ENCODE measurements at regions not wholly inside any gene's neighbourhood (a gene's known extent, or its start where the extent isn't known, plus 50 kb on each side); places are given as distances from the start of the nearest gene placed in this dataset.

GRCh38 chr20:56693217-56693616 is 64.1 kb downstream of the TFAP2C start:
- Histone ChIP-seq H3K4me3 (no peak overlapping the region), H3K9me3 (peaks cover 0 to 8% (median 0%) of the 10 kb centered on the region in 11 donors), H3K27ac (no peak overlapping the region), H3K27me3 (peaks cover 0 to 38% (median 28%) of the 10 kb centered on the region in 7 donors), H3K4me1 (no peaks in the 10 kb centered on the region), H3K36me3 (no peaks in the 10 kb centered on the region)
- TF ChIP-seq CTCF (IDR thresholded peaks at IDR 0.05), result no peak
- DNase-seq (no peak), ATAC-seq (no peak)
- intact Hi-C loops (cut with DNase I), result no loop called here
- 95% methylated on average over 5 of the region's 5 CpGs for WGBS, 2 donors

- intact Hi-C loops (cut with DNase I), result no loop called here
Measured at GRCh38 chr20:56697476-56697875, 68.4 kb downstream of the TFAP2C start.

GRCh38 chr20:56698297-56698696 is 69.2 kb downstream of the TFAP2C start:
- peaks cover 0 to 8% (median 0%) of the 10 kb centered on the region in 11 donors for H3K9me3 ChIP-seq
- ATAC-seq, result no peak
- H3K4me1 ChIP-seq, result no peaks in the 10 kb centered on the region
- DNase-seq, result no peak
- WGBS, 2 donors, result 80 to 83% methylated on average over 3 of the region's 3 CpGs
- H3K27ac ChIP-seq, result no peak overlapping the region
- peaks cover 0 to 29% (median 7%) of the 10 kb centered on the region in 7 donors for H3K27me3 ChIP-seq
- no peak overlapping the region for H3K4me3 ChIP-seq
- no peak for TF ChIP-seq CTCF (IDR thresholded peaks at IDR 0.05)
- intact Hi-C loops (cut with DNase I), result no loop called here
- no peaks in the 10 kb centered on the region for H3K36me3 ChIP-seq

More at GRCh38 chr20:56697476-56697875, 68.4 kb downstream of the TFAP2C start:
- WGBS, 2 donors, result 75 to 79% methylated on average over 11 of the region's 11 CpGs
- no peaks in the 10 kb centered on the region for H3K4me1 ChIP-seq
- no peak for TF ChIP-seq CTCF (IDR thresholded peaks at IDR 0.05)
- peaks cover 0 to 8% (median 0%) of the 10 kb centered on the region in 11 donors for H3K9me3 ChIP-seq
- no peak overlapping the region for H3K27ac ChIP-seq
- ATAC-seq (no peak), DNase-seq (no peak)
- no peaks in the 10 kb centered on the region for H3K36me3 ChIP-seq
- peaks cover 0 to 23% (median 7%) of the 10 kb centered on the region in 7 donors for H3K27me3 ChIP-seq
- H3K4me3 ChIP-seq, result no peak overlapping the region

GRCh38 chr20:56698749-56699148 is 69.6 kb downstream of the TFAP2C start:
- Histone ChIP-seq H3K4me1 (no peaks in the 10 kb centered on the region), H3K36me3 (no peaks in the 10 kb centered on the region), H3K27me3 (peaks cover 0 to 31% (median 7%) of the 10 kb centered on the region in 7 donors), H3K4me3 (no peak overlapping the region), H3K9me3 (peaks cover 0 to 8% (median 0%) of the 10 kb centered on the region in 11 donors), H3K27ac (no peak overlapping the region)
- intact Hi-C loops (cut with DNase I), result no loop called here
- WGBS, 2 donors, result 49 to 52% methylated on average over 7 of the region's 7 CpGs
- DNase-seq (no peak), ATAC-seq (no peak)
- no peak for TF ChIP-seq CTCF (IDR thresholded peaks at IDR 0.05)
